Renal cortex interstitium (tissue), 11 donors: ENCODE measurements at regions not wholly inside any gene's neighbourhood (a gene's known extent, or its start where the extent isn't known, plus 50 kb on each side); places are given as distances from the start of the nearest gene placed in this dataset.
A peak's percentile ranks its signal among the peaks of the same experiment; 100 is the strongest.
"Not testable (repeated sequence)": the region's sequence is repeated elsewhere in the genome, so short reads cannot be mapped to it uniquely, and the experiment has no call there.

ENCODE experiments used
- DNase-seq, 11 donors: peaks; one replicate each; pipeline ENCODE4 v3.0.0-alpha.2; 2013; ENCODE audit warnings: low read depth in 9 of 11, low spot score in 4 of 11; ENCODE audit errors: extremely low read depth in 1 of 11

GRCh38 chr7:136480901-136481300 lies 387.6 kb upstream of the CHRM2 start:
- DNase-seq = no peak

DNA sequence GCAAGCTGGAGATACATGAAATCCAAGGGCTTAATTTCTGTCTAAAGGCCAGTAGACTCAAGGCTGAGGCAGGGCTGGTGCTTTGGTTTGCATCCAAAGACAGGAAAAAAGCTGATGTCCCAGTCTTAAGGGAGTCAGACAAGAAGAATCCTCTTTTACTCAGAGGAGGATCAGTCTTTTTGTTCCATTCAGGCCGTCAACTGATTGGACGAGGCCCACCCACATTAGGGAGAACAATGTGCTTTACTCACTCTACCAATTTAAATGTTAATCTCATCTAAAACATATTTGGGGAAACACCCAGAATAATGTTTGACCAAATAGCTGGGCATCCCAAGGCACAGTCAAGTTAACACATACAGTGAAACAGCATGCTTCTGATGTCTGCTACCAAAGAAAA lies 388.5 kb upstream of the CHRM2 start:
- DNase-seq = no peak

DNA sequence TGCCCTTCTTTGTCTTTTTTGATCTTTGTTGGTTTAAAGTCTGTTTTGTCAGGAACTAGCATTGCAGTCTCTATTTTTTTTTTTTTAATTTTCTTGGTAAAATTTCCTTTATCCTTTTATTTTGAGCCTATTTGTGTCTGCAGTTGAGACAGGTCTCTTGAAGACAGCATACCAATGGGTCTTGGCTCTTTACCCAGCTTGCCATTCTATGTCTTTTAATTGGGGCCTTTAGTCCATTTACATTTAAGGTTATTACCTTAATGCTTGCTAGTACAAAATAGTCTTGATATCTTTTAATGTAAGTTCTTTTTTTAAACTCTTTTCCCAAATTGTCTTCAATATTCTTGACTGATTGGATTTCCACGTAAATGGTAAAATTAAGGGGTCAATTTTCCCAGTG lies 398.3 kb upstream of the CHRM2 start:
- DNase-seq = no peak

DNA sequence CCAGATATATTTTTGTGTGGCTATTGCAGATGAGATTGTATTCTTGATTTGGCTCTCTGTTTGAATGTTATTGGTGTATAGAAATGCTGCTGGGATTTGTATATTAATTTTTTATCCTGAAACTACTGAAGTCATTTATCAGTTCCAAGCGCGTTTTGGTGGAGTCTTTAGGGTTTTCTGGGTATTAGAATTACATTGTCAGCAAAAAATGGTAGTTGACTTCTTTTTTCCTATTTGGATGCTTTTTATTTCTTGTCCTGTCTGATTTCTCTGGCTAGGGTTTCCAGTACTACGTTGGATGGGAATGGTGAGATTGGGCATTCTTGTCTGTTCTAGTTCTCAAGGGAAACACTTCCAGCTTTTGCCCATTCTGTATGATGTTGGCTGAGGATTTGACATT lies 415.5 kb upstream of the CHRM2 start:
- no peak for DNase-seq

GRCh38 chr7:136446751-136447150 lies 421.7 kb upstream of the CHRM2 start:
- DNase-seq = no peak

- DNase-seq = no peak
These were observed 426.6 kb upstream of the CHRM2 start for GRCh38 chr7:136441835-136442234.

DNA sequence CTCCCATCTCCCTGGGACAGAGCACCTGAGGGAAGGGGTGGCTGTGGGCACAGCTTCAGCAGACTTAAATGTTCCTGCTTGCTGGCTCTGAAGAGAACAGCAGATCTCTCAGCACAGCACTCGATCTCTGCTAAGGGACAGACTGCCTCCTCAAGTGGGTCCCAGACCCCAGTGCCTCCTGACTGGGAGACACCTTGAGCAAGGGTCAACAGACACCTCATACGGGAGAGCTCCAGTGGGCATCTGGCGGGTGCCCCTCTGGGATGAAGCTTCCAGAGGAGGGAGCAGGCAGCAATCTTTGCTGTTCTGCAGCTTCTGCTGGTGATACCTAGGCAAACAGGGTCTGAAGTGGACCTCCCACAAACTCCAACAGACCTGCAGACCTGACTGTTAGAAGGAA lies 436.7 kb upstream of the CHRM2 start:
- not testable (repeated sequence) for DNase-seq

DNA sequence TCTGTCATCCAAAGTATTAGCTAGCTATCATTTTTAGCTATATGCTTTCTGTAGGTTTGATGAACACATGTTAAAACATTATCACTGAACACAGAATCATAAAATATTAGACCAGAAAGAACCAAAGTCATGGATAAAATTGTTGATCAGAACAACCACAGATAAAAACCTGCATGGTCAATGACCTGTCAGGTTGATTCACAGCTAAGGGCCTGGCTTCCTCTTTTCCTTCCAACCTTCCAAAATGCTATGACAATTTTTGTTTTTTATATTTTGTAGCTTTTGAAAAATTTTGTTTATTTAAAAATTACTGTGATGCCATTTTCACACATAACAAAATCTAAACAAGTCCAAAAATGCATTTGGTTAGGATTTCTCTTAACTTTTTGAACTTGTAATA lies 444.4 kb upstream of the CHRM2 start:
- DNase-seq = no peak

GRCh38 chr7:136419740-136420139 lies 442.6 kb upstream of the MTPN start:
- DNase-seq = not testable (repeated sequence)

- DNase-seq = no peak
These were observed 435.8 kb upstream of the MTPN start for GRCh38 chr7:136412952-136413351.

DNA sequence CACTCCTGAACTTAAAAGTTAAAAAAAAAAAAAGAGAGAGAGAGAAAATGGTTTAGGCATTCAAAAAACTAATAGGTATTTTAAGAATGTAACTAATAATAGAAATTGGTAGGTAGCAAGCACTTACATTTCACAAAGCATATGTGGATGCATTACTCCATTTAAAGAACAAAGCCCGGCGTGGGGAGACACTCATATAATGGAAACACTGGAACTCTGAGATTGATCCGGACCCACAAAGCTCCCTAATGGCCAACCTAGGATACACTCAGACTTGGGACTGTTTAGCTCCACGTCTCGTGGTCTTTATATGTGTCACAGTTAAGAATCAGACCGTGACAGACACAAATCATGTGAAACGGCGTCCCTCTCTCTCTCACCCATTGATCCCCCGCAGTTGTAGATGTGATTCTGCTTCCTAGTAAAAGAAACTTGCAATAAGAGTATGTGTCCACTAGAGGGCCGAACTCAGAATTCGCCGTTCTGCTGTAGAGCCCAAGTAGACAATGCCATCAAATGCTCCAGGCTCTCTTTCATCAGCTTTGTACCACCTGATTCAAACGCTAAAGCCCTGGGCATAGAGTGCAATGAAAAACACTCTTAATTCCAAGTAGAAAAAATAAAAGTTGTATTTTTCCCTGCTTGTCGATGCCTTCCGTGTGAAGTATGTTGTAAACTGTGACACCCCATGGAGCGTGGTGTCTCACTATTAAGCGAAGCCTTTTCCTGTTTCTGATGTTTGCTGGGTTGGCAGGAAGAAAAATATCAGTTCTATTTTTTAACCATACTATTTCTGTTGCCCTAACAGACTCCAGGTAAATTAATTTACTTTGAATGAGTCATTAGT lies 429.0 kb upstream of the MTPN start:
- DNase-seq = peak; percentile 16 to 54 (median 35)

DNA sequence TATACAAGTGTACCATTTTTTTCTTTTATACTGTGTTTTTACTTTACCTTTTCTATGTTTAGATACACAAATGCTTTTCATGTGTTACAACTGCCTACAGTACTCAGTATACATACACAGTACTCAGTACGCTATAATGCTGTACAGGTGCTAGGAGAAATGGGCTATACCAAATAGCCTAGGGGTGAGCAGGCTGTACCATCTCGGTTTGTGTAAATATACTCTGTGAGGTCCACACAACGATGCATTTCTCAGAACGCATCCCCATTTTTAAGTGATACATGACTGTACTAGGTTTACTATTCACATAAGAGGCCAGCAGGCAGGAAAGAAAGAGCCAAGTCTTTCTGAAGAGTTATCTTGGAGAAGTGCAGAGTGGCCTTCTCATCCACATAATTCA lies 426.4 kb upstream of the MTPN start:
- no peak for DNase-seq

- no peak for DNase-seq
These were observed 423.7 kb upstream of the MTPN start for GRCh38 chr7:136400877-136401276.

GRCh38 chr7:136399385-136399784 lies 422.2 kb upstream of the MTPN start:
- no peak for DNase-seq

GRCh38 chr7:136392856-136393255 lies 415.7 kb upstream of the MTPN start:
- DNase-seq = no peak

DNA sequence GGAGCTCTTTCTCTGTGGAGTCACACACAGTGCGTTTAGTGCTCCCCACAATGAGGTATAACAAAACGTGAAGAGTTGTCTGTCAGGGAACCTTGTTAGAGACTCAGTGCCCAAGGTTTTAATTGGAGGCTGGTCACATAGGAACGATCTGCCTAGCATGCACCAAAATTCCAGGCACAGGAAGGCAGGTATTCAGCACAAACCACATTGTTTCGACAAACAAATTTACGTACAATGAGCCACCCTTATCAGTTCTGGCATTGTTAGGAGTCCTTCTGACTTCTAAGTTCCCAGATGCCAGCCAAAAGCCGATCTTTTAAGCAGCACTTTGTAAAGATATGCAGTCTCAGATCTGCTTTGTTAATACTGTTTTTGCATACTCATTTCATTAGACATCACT lies 414.2 kb upstream of the MTPN start:
- no peak for DNase-seq

DNA sequence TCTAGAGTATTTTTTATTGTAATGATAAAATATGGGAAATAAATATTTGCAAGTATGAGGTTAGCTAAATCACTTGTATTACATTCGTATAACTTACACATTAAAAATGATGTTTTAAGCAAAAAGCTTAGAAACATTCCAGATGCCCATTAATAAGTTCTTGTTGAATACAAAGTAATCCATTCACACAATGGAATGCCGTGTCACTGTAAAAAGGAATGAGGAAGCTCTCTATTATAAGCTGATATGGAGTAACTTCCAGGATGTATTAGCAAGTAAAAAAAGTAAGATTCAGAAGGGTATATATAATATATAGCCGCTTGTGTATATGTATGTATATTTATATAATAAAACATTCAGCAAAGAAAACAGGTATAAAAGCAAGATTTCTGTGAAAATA lies 412.8 kb upstream of the MTPN start:
- no peak for DNase-seq

GRCh38 chr7:136386876-136387275 lies 409.7 kb upstream of the MTPN start:
- DNase-seq = no peak

DNA sequence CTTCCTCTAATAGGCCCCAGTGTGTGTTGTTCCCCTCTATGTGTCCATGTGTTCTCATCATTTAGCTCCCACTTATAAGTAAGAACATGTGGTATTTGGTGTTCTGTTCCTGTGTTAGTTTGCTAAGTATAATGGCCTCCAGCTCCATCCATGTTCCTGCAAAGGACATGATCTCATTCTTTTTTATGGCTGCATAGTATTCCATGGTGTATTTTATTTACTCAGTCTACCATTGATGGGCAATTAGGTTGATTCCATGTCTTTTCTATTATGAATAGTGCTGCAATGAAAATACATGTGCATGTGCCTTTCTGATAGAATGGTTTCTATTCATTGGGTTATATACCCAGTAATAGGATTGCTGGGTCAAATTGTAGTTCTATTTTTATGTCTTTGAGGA lies 394.2 kb upstream of the MTPN start:
- not testable (repeated sequence) for DNase-seq

- no peak for DNase-seq
These were observed 393.0 kb upstream of the MTPN start for GRCh38 chr7:136370137-136370536.

- no peak for DNase-seq
These were observed 392.1 kb upstream of the MTPN start for GRCh38 chr7:136369225-136369624.
